ENCODE measurements at regions not wholly inside any gene's neighbourhood (a gene's known extent, or its start where the extent isn't known, plus 50 kb on each side); places are given as distances from the start of the nearest gene placed in this dataset.

DNA sequence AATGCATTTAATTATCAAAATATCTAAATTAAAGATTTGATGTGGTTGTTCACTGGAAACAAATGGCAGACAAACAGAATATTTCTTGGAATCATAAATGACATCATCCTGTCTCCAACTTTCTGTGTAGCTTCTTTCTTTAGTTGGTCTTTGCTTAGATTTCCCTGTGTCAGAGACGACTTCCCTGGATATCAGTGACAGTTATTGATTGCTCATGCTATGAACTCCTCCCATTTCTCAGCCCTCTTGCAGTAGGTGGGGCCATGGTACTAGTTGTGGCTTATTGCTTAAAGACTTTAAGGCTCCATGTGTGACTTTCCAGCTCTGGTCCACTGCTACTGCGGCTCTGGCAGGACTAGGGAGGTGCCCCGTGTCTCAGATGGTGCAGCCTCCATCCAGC lies 592.6 kb downstream of the MTRR start:
- no peak for DNase-seq (ENCODE audit: low read depth in 1 of 2, low spot score in 2 of 2)
- 89% methylated on average over 3 of the region's 3 CpGs; no CpG with 5 or more reads in 1 of the 2 experiments for WGBS, 2 experiments (ENCODE audit: extremely low coverage in 1 of 2, insufficient coverage in 1 of 2, insufficient read length in 1 of 2, insufficient replicate concordance in 2 of 2, low coverage in 1 of 2, low lambda C conversion rate in 2 of 2, missing lambda C conversion rate in 1 of 2)
- peaks cover 0 to 14% of the 10 kb centered on the region in 2 experiments; a peak in 2 of 4 replicates for H3K79me2 ChIP-seq (ENCODE audit: control insufficient read depth in 1 of 2, insufficient read depth in 2 of 2, low read length in 2 of 2)
- H2AFZ ChIP-seq (ENCODE audit: low read length), result no peak overlapping the region
- no peak overlapping the region for H3K4me3 ChIP-seq (ENCODE audit: extremely low read depth in 1 of 4, insufficient read depth in 2 of 4, low read depth in 3 of 4, low read length in 4 of 4)
- no peak overlapping the region for H4K8ac ChIP-seq (ENCODE audit: extremely low read depth, insufficient read depth, low read length)
- H3K23me2 ChIP-seq (ENCODE audit: low read depth, low read length), result no peaks in the 10 kb centered on the region
- H3K9ac ChIP-seq (replicated peaks in 1 of 4; ENCODE audit: extremely low read depth in 1 of 4, low read depth in 3 of 4, low read length in 3 of 4), result no peak overlapping the region
- H3K18ac ChIP-seq (ENCODE audit: extremely low read depth, low read length), result peak overlapping the region; percentile 21; the same call in 1 of the 2 replicates
- H2BK15ac ChIP-seq (ENCODE audit: low read length), result no peak overlapping the region
- no peak overlapping the region for H4K91ac ChIP-seq (replicated peaks; ENCODE audit: insufficient read length, low read length)
- H3K36me3 ChIP-seq (ENCODE audit: control insufficient read depth in 2 of 4, insufficient read depth in 4 of 4, low read length in 3 of 4), result no peaks in the 10 kb centered on the region; a peak in 2 of 8 replicates
- no peak overlapping the region for H3K23ac ChIP-seq (ENCODE audit: insufficient read length)
- H3K14ac ChIP-seq (ENCODE audit: insufficient read length), result no peak overlapping the region
- no peaks in the 10 kb centered on the region for H3K4me1 ChIP-seq (replicated peaks in 1 of 4; ENCODE audit: control insufficient read depth in 3 of 4, insufficient read depth in 4 of 4, low read length in 3 of 4)
- H3K79me1 ChIP-seq (ENCODE audit: low read depth, low read length), result no peaks in the 10 kb centered on the region
- H3K4ac ChIP-seq (replicated peaks; ENCODE audit: insufficient read length, low read depth, low read length), result no peak overlapping the region
- H3K27ac ChIP-seq (ENCODE audit: low read depth, low read length), result no peak overlapping the region
- H2BK120ac ChIP-seq (replicated peaks; ENCODE audit: low read depth, low read length), result no peak overlapping the region
- TF ChIP-seq, protein P1, sequence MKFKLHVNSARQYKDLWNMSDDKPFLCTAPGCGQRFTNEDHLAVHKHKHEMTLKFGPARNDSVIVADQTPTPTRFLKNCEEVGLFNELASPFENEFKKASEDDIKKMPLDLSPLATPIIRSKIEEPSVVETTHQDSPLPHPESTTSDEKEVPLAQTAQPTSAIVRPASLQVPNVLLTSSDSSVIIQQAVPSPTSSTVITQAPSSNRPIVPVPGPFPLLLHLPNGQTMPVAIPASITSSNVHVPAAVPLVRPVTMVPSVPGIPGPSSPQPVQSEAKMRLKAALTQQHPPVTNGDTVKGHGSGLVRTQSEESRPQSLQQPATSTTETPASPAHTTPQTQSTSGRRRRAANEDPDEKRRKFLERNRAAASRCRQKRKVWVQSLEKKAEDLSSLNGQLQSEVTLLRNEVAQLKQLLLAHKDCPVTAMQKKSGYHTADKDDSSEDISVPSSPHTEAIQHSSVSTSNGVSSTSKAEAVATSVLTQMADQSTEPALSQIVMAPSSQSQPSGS (IDR thresholded peaks at IDR 0.05; ENCODE audit: low read length), result no peak
- TF ChIP-seq CEBPB (IDR thresholded peaks at IDR 0.05; ENCODE audit: low read depth, low read length), result no peak
- TF ChIP-seq KDM1A (IDR thresholded peaks at IDR 0.05; ENCODE audit: borderline replicate concordance, low read length), result no peak
- no peak for TF ChIP-seq RFX5 (IDR thresholded peaks at IDR 0.05; ENCODE audit: borderline replicate concordance, low read depth, low read length)
- TF ChIP-seq NRF1 (IDR thresholded peaks at IDR 0.05; ENCODE audit: low read depth, low read length), result no peak
- no peak for TF ChIP-seq EGR1 (IDR thresholded peaks at IDR 0.05; ENCODE audit: borderline replicate concordance, low read depth, low read length)
- no peak for TF ChIP-seq SAP30 (IDR thresholded peaks at IDR 0.05; ENCODE audit: insufficient read depth, insufficient replicate concordance, low read length)
- H3K9me3 ChIP-seq (ENCODE audit: insufficient read depth in 2 of 2, low read depth in 1 of 2, low read length in 1 of 2), result no peaks in the 10 kb centered on the region; a peak in 1 of 4 replicates
- H2BK5ac ChIP-seq (ENCODE audit: low read depth, low read length), result no peak overlapping the region
- ChIA-PET CTCF (ENCODE audit: partially characterized antibody) (interaction anchor here (0.6 to 1.3 kb wide), 2 partner anchors 13 to 99 kb away, joined by 3 read pairs; no protein-coding TSS in a partner anchor), POLR2A (ENCODE audit: partially characterized antibody) (no interaction called here)
- H3K4me2 ChIP-seq (ENCODE audit: insufficient read depth in 1 of 2, low read depth in 2 of 2, low read length in 2 of 2), result no peak overlapping the region
- no peak for FAIRE-seq
- H4K5ac ChIP-seq (ENCODE audit: insufficient read length, low read depth, low read length), result no peak overlapping the region
- no peak overlapping the region for H2AK5ac ChIP-seq (ENCODE audit: low read depth, low read length)
- no peaks in the 10 kb centered on the region for H4K20me1 ChIP-seq (replicated peaks in 1 of 2; ENCODE audit: control insufficient read depth in 1 of 2, insufficient read depth in 2 of 2, low read length in 2 of 2)
- H3K27me3 ChIP-seq (replicated peaks in 1 of 4; ENCODE audit: control insufficient read depth in 3 of 4, extremely low read depth in 1 of 4, insufficient read depth in 3 of 4, low read length in 3 of 4), result no peaks in the 10 kb centered on the region; a peak in 2 of 7 replicates
- no peak overlapping the region for H3K56ac ChIP-seq (replicated peaks; ENCODE audit: insufficient read length, low read depth, low read length)
- H2BK12ac ChIP-seq (ENCODE audit: low read depth, low read length), result no peak overlapping the region
- no peak overlapping the region for H2BK20ac ChIP-seq (ENCODE audit: low read length)

All from H1 (cell line).